ENCODE measurements at regions not wholly inside any gene's neighbourhood (a gene's known extent, or its start where the extent isn't known, plus 50 kb on each side); places are given as distances from the start of the nearest gene placed in this dataset.
A peak's percentile ranks its signal among the peaks of the same experiment; 100 is the strongest.

- H3K4me3 ChIP-seq: no peak overlapping the region
- no peaks in the 10 kb centered on the region for H3K9me3 ChIP-seq
- H3K27me3 ChIP-seq: no peaks in the 10 kb centered on the region
- intact Hi-C loops (cut with DNase I; ENCODE audit: low total_unique reads): no loop called here
- no peak for TF ChIP-seq POLR2A (IDR thresholded peaks at IDR 0.05)
- TF ChIP-seq CTCF (IDR thresholded peaks at IDR 0.05): no peak
- H3K27ac ChIP-seq: no peak overlapping the region
- no peaks in the 10 kb centered on the region for H3K4me1 ChIP-seq
- H3K36me3 ChIP-seq: no peaks in the 10 kb centered on the region
- no peak for DNase-seq
These were observed 242.9 kb upstream of the RBFOX1 start for GRCh38 chr16:7089751-7090150.

GRCh38 chr16:7088711-7089110 lies 243.9 kb upstream of the RBFOX1 start:
- TF ChIP-seq POLR2A (IDR thresholded peaks at IDR 0.05): no peak
- no peak for TF ChIP-seq CTCF (IDR thresholded peaks at IDR 0.05)

GRCh38 chr16:7086822-7087616 lies 245.6 kb upstream of the RBFOX1 start:
- intact Hi-C loops (cut with DNase I; ENCODE audit: low total_unique reads): no loop called here
- DNase-seq: peak in 1 of 2 donors; percentile 10

More at GRCh38 chr16:7088711-7089110, 243.9 kb upstream of the RBFOX1 start:
- intact Hi-C loops (cut with DNase I; ENCODE audit: low total_unique reads): no loop called here
- H3K36me3 ChIP-seq: no peaks in the 10 kb centered on the region
- no peaks in the 10 kb centered on the region for H3K4me1 ChIP-seq
- H3K27me3 ChIP-seq: no peaks in the 10 kb centered on the region
- H3K9me3 ChIP-seq: no peaks in the 10 kb centered on the region
- H3K27ac ChIP-seq: no peak overlapping the region
- no peak for DNase-seq
- H3K4me3 ChIP-seq: no peak overlapping the region

GRCh38 chr16:7085776-7086175 lies 246.9 kb upstream of the RBFOX1 start:
- no peak overlapping the region for H3K4me3 ChIP-seq
- no peaks in the 10 kb centered on the region for H3K9me3 ChIP-seq
- no peaks in the 10 kb centered on the region for H3K27me3 ChIP-seq
- no peaks in the 10 kb centered on the region for H3K4me1 ChIP-seq
- H3K27ac ChIP-seq: no peak overlapping the region
- intact Hi-C loops (cut with DNase I; ENCODE audit: low total_unique reads): no loop called here
- TF ChIP-seq POLR2A (IDR thresholded peaks at IDR 0.05) (no peak), CTCF (IDR thresholded peaks at IDR 0.05) (no peak)
- no peaks in the 10 kb centered on the region for H3K36me3 ChIP-seq
- DNase-seq: no peak

More at GRCh38 chr16:7086822-7087616, 245.6 kb upstream of the RBFOX1 start:
- no peak overlapping the region for H3K4me3 ChIP-seq
- no peaks in the 10 kb centered on the region for H3K27me3 ChIP-seq
- TF ChIP-seq POLR2A (IDR thresholded peaks at IDR 0.05) (no peak), CTCF (IDR thresholded peaks at IDR 0.05) (no peak)
- H3K9me3 ChIP-seq: no peaks in the 10 kb centered on the region
- no peak overlapping the region for H3K27ac ChIP-seq
- no peaks in the 10 kb centered on the region for H3K4me1 ChIP-seq
- no peaks in the 10 kb centered on the region for H3K36me3 ChIP-seq

- Histone ChIP-seq H3K27me3 (no peaks in the 10 kb centered on the region), H3K36me3 (no peaks in the 10 kb centered on the region), H3K4me1 (no peaks in the 10 kb centered on the region), H3K4me3 (no peak overlapping the region), H3K27ac (no peak overlapping the region), H3K9me3 (no peaks in the 10 kb centered on the region)
- DNase-seq: no peak
- intact Hi-C loops (cut with DNase I; ENCODE audit: low total_unique reads): no loop called here
- TF ChIP-seq POLR2A (IDR thresholded peaks at IDR 0.05) (no peak), CTCF (IDR thresholded peaks at IDR 0.05) (no peak)
These were observed 249.5 kb upstream of the RBFOX1 start for GRCh38 chr16:7083096-7083495.

Data from uterus (tissue), 3 donors.